Esophagus squamous epithelium (tissue), 4 donors: ENCODE measurements at regions not wholly inside any gene's neighbourhood (a gene's known extent, or its start where the extent isn't known, plus 50 kb on each side); places are given as distances from the start of the nearest gene placed in this dataset.

Source experiments
- CTCF ChIP-seq, 6 experiments: fragments of 450-650 bp in 4 of 6; fragments of 200-600 bp in 2 of 6; sonication (generic) in 2 of 6; IDR thresholded peaks; one replicate each; pipeline ENCODE4 v1.5.1; 2016 to 2019; ENCODE audit warnings: antibody characterized with exemption in 6 of 6, mild to moderate bottlenecking in 4 of 6, moderate library complexity in 4 of 6
- POLR2A ChIP-seq, 4 donors: fragments of 450-650 bp; IDR thresholded peaks; one replicate each; pipeline ENCODE4 v1.6.1; 2017; ENCODE audit warnings: antibody characterized with exemption in 4 of 4, mild to moderate bottlenecking in 4 of 4, moderate library complexity in 3 of 4

- TF ChIP-seq CTCF (IDR thresholded peaks at IDR 0.05), result no peak
- TF ChIP-seq POLR2A (IDR thresholded peaks at IDR 0.05), result no peak
Measured at GRCh38 chr3:10653866-10654611, 148.7 kb upstream of the ATP2B2 start.
